NCI-H2227 treated with DMSO at 0.1 percent for 48 hours (cell line): ENCODE measurements at regions not wholly inside any gene's neighbourhood (a gene's known extent, or its start where the extent isn't known, plus 50 kb on each side); places are given as distances from the start of the nearest gene placed in this dataset.
A peak's percentile ranks its signal among the peaks of the same experiment; 100 is the strongest.

ENCODE experiments used
- DNase-seq: peaks from one replicate; lab custom pipeline; 2025; lab: John Stamatoyannopoulos, UW

GRCh38 chr5:135248801-135249231 is 150.2 kb downstream of the MACROH2A1 start:
- no peak for DNase-seq

- DNase-seq = peak; percentile 24
Measured at GRCh38 chr5:135246923-135247795, 151.9 kb downstream of the MACROH2A1 start.

GRCh38 chr5:135246605-135246922 is 152.5 kb downstream of the MACROH2A1 start:
- no peak for DNase-seq

DNA sequence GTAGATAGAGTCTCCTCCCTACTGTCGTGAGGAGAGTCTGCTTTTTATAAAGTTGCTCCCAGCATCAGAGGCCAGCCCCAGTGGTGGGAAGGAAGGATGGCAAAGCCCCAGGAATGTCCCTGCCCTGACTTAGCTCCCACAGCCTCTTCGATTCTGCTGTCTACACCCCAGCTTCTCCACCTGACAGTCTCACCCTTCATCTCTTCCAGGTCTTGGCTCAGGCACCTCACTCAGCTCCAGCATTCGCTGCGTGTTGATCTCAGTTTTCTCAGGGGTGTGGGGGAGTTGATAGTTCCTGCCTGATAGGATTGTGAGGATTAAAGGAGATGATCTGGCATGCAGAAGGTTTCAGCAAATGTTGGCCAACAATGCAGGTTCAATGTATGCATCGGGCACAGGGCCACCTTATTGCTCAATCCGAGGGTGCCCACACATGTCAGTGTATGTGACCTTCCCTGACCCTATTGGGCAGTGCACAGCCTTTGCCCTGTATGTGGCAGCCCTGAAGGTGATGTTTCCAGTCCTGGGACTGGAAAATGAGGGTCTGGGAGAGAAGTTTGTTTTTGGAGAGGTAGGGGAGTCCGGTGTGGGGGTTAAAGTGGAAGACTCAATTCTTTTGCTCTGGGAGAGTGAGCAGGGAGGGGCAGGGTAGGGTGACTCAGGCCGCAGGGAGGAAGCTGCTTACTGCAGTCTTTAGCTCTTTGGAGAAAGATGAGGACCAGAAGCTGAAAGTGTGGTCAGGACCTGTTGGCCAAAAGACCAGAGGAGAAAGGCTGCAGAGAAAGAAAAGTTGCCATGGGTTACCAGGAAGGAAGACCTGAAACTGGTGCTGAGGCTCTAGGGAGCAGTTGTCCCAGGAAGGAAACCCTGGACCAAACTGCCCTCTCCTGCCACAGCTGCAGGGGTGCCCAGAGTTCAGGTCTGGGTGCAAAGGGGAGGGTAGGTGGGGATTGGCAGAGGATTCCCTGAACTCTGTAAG is 153.2 kb downstream of the MACROH2A1 start:
- no peak for DNase-seq

DNA sequence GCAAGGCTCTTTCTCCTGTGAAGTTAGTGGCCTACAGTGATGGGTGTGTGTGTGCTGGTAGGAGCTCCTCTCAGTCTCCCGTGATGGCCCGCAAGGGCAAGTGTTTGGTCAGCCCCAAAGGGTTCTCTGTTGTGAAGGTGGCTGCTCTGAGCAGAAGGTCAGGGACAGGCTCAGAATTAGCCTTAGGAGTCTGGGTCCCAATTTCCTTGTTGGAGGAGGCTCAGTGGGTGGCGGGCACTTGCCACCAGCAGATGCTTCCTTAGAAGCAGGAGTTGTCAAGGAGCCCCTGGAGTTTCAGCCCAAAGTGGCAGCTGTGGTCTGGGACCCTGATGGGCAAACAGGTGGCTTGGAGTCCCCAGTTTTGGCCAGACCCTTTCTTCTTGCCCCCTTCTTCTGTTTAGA is 154.4 kb downstream of the MACROH2A1 start:
- no peak for DNase-seq

DNA sequence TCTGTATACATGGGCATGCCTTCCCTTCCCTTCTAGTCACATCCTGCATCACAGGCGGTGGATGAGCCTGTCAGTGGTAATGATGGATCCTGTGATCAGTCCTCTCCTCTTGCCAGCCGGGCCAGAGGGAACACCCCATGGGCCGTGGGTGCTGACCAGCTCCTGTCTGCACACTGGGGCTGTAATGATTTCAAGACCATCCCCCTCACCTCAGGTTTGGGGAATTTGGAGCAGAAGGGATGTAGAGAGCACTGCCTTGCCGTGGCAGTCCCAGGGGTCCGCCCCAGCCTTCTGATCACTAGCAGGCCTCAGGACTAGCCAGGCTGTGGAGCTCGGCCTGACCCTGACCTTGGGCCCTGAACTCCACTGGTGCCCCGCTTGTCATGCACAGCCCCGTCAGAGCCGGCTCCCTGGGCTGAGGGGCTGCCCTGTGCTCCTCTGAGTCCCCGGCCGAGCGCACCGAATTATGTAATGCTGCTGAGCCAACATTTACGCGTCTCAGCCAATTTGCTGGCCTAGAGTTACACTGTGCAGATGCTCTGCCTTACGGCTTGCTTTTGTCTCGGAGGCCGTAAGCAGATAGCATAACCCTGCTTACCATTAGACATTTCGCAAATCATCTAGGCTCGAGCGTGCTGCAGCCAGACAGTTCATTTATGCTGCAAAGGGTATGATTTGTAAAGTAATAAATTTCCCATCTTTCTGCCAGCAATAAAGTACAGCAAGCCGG is 155.3 kb downstream of the MACROH2A1 start:
- DNase-seq = no peak

DNA sequence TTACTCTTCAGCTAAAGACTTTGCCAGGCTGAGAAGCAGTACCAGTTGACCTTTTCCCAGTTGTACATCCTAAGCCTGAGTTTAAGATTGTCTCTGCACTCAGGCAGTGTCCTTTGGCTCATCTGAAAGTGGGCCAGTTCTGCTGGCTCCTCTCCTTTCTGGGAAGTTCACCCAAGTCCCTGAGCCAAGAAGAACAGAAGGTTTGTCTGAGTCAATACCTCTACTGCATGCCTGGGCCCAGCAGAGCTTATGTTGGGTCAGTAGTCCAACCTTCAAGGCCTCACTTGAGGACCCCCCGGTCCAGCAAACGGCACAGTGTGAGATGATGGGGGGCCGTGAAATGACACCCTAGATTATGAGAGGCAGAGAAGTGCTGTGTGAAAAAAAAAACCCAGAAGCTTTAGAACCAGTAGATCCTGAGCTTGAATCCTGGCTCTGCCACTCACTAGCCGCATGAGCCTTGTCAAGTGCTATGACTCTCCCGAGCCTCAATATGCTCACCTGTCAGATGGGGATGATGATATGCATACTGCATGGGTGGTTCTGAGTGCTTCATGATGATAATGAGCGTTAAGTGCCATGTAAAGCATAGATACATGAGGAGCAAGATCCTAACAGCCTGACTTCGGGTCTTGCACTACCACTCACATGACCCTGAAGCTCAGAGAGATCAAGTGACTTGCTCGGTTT is 156.0 kb downstream of the MACROH2A1 start:
- no peak for DNase-seq

- no peak for DNase-seq
Measured at GRCh38 chr5:135242021-135242865, 156.8 kb downstream of the MACROH2A1 start.

GRCh38 chr5:135241536-135241935 is 157.5 kb downstream of the MACROH2A1 start:
- DNase-seq = no peak

DNA sequence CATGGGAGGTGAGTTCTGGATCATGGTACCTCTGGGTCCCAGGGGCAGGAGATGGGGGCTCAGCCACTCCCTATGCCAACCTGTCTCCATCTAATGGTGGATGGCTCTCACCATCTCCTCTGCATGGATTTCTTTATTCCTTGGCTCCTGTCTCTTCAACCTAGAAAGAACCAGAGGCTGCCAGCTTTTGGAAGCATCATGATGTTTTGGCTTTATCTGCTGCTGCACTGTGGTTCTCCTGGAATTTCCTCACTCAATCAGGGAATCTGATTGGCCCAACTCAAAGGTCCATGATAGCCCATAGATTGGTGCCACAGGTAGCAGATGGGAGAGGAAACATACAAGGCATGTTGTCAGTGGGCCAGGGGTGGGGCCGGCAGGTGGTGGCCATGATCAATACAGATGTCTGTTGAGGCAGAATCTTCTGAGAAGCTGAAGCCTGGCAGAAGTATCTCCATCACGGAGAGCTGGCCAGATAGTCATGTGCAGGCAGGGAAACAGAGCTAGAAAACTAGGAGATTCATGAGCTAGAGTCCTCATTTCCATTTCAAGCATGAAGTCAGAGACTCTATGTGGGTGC is 158.2 kb downstream of the MACROH2A1 start:
- no peak for DNase-seq

DNA sequence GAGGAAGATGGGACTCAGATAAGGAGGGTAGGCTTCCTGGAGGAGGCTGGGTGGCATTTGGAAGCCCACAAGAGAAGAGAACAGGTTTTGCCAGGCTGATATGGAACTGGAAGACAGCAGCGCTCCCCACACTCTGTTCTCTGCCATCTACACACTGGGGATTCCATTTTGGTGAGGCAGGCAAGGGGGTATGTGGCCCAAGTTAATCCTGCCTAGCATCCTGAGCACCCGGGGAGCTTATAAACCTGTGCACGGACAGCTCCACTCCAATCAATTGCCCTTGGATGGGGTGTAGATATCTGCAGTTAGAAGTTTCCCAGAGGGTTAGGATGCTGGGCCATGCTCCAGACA is 158.8 kb downstream of the MACROH2A1 start:
- no peak for DNase-seq

GRCh38 chr5:135239453-135240282 is 159.4 kb downstream of the MACROH2A1 start:
- DNase-seq = no peak

- DNase-seq = no peak
Measured at GRCh38 chr5:135238622-135239452, 160.2 kb downstream of the MACROH2A1 start.

DNA sequence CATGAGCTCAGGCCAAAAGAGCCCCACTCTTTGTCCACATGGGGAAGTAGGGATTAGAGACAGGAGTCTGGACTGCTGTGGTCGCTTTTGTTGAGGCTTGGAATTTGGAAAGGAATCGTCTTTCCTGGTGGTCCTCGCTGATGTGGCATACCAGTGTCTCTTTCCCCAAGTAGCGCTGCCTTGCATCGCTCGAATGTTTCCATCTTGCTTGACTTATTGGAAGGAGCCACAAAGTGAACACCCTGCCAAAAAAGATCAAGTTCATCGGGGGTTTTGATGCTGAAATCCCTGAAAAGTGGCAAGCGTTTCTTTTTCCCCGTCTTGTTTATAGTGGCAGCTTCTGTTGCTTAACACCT is 161.3 kb downstream of the MACROH2A1 start:
- no peak for DNase-seq

GRCh38 chr5:135236908-135237747 is 161.9 kb downstream of the MACROH2A1 start:
- DNase-seq = no peak

GRCh38 chr5:135236228-135236907 is 162.7 kb downstream of the MACROH2A1 start:
- DNase-seq = no peak
